Activated naive CD8-positive, alpha-beta T cell treated with anti-CD3 and anti-CD28 coated beads, Interleukin-2, amount 50 U/mL, for 24 hours (primary cell): ENCODE measurements at regions not wholly inside any gene's neighbourhood (a gene's known extent, or its start where the extent isn't known, plus 50 kb on each side); places are given as distances from the start of the nearest gene placed in this dataset.

Experiments
- ATAC-seq: fragments of 150-1000 bp; cut with Tn5 transposase; one replicate; pipeline ENCODE4 v1.10.0; 2021
- DNase-seq: peaks from one replicate; pipeline ENCODE4 v3.0.0; 2021
- H3K27ac Mint-ChIP-seq: one replicate; pipeline ENCODE4 v1.8.0; 2021; ENCODE audit warnings: mild to moderate bottlenecking, mixed read lengths
- H3K27me3 Mint-ChIP-seq: one replicate; pipeline ENCODE4 v1.8.0; 2021; ENCODE audit warnings: mixed read lengths
- H3K36me3 Mint-ChIP-seq: one replicate; pipeline ENCODE4 v1.8.0; 2021; ENCODE audit warnings: low read depth, mixed read lengths
- H3K4me1 Mint-ChIP-seq: one replicate; pipeline ENCODE4 v1.8.0; 2021; ENCODE audit warnings: mixed read lengths
- H3K4me3 Mint-ChIP-seq: one replicate; pipeline ENCODE4 v1.8.0; 2021; ENCODE audit warnings: mild to moderate bottlenecking, moderate library complexity, mixed read lengths
- H3K9me3 Mint-ChIP-seq: one replicate; pipeline ENCODE4 v1.8.0; 2021; ENCODE audit warnings: mixed read lengths

DNA sequence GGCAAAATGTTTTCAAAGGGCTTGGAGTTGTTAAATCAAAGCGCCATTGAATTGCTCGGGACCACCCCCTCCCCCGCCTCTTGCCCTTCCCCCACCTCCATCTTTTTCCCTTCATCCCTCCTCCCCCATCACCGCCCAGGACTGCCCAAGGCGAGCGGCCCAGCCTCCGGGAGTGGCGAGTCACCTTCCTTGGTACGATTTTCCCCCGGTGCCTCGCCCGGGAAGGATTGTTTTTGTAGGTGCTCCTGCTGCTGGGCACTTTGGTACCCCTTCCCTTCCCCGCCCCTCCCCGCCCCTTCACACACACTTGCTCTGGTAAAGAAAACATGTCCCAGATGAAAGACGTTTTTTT is 61.2 kb downstream of the TMEM174 start:
- ATAC-seq: no peak
- H3K4me3 Mint-ChIP-seq: no peak overlapping the region

DNA sequence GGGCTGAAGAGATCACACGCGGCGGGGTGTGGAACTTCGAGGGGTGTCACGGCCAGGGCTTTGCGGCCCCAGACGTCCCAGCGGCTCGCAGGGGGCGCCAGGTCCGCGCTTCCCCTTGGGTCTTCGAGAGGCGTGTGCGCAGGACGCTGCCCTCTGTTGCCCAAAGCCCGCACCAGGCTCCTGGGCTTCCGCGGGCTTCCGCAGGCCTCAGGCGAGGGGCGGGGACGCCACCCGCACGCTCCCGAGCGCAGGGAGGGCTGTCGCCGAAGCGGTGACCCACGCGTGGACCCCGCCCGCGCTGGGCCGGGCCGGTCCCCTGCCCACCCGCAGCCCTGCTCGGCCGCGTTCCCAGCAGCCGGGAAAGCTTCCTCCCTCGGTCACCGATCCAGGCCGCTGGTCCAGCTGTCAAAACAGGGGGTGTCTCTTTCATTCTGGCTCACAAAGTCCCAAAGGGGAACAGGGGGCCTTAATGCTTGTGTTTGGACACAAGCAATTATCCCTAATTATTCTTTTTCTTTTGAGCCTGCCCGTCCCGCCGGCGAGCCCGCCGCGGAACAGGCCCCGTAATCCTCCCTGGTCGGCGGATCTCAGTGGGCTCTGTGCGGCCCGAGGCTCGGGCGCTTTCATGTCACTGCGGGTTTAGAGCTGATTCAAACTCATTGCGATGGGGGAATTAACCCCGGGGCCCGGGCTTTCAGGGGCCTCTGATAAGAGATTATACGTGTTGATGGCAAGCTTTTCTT is 60.6 kb downstream of the TMEM174 start:
- peak; percentile 13 for DNase-seq
- Mint-ChIP-seq H3K27ac (no peak overlapping the region), H3K9me3 (no peaks in the 10 kb centered on the region), H3K4me3 (peak overlapping the region; percentile 59), H3K27me3 (peaks cover 74% of the 10 kb centered on the region), H3K4me1 (peaks cover 26% of the 10 kb centered on the region), H3K36me3 (no peaks in the 10 kb centered on the region)
- no peak for ATAC-seq

More for the DNA sequence above, 61.2 kb downstream of the TMEM174 start:
- Mint-ChIP-seq H3K27me3 (peaks cover 71% of the 10 kb centered on the region), H3K9me3 (no peaks in the 10 kb centered on the region), H3K36me3 (no peaks in the 10 kb centered on the region), H3K4me1 (peaks cover 26% of the 10 kb centered on the region), H3K27ac (no peak overlapping the region)
- no peak for DNase-seq

DNA sequence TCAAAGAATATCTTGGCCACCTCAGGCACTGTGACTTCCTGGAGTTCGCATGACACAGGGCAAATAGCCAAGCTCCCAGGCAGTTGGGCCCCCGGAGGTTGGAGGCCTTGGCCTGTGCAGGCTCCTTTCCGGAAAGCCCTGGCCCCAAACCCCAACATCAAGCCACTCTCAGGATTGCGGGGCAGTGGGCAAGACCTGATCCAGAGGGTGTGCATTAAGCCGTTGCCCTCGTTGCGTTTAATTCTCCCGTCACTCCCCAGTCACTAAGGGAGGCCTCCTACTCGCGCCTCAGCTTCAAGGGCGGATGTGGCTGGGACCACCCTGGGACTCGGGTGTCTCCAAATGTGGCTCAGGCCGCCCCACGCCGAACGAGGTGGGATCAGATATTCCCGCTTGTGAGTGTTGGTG is 60.1 kb downstream of the TMEM174 start:
- Mint-ChIP-seq H3K36me3 (no peaks in the 10 kb centered on the region), H3K9me3 (no peaks in the 10 kb centered on the region), H3K4me1 (peaks cover 26% of the 10 kb centered on the region), H3K27me3 (peaks cover 80% of the 10 kb centered on the region), H3K4me3 (peak overlapping the region; percentile 11), H3K27ac (no peak overlapping the region)
- DNase-seq: no peak
- no peak for ATAC-seq

DNA sequence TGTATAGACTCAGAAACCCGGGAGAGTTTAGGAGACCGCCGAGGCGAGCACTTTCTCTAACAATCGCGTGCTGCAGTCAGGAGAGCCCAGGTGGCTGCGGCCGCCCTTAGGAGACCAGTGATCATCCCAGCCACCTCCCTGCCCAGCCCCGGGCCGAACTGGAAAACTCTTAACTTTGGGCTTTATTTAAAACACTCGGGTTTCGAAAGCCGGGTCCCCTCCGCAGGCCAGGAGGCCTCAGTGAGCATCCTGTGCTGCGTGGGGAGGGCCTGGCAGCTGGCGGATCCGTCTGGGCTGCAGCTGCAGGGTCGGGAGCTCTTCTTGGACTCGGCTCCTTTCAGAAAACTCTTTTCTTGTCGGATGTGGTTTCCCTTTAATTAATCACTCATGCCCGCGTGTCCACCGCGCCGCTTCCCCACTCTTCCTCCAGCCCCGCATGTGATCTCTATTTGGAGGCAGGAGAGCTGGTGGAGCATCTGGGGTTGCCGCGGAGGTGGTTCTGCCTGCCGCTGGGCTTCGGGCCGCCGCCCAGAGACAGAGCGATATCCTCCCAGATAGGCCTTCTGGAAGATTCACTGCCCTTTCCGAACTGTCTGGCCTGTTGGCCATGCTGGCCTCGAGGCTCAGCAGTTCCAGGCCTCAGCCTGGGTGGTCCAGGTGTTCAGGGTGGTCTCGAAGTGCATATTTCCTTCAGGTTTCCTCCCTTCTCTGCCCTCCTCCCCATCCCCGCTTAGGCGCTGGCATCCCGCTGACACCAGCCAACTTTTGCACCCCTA is 59.5 kb downstream of the TMEM174 start:
- peak overlapping the region; percentile 32 for H3K4me3 Mint-ChIP-seq
- DNase-seq: no peak

DNA sequence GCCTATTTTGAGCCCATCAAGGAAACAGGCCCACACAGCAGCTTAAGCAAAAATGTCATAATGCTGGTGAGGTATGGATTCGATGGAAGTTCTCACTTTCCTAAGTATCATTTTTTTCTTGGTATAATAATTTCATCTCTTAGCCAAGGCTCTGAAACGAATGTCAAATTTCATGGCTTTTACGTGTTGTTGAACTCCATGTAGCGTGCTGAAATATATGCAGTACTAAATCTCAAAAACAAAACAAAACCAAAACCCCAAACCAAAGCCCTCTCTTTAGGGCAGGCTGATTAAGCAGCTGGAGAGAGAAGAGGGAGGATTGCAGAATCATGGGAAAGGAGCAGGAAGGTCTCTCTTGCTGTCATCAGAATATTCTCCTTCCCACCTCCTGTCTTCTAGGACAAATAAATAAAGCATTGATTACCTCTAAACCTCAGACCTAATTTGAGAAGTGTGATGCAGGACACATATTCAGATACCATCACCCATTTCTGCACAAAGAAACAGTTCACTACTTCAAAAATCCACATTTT is 58.3 kb downstream of the TMEM174 start:
- DNase-seq: no peak
- ATAC-seq: no peak
- no peaks in the 10 kb centered on the region for H3K9me3 Mint-ChIP-seq
- peaks cover 26% of the 10 kb centered on the region for H3K4me1 Mint-ChIP-seq
- no peaks in the 10 kb centered on the region for H3K36me3 Mint-ChIP-seq
- H3K27me3 Mint-ChIP-seq: peaks cover 83% of the 10 kb centered on the region
- no peak overlapping the region for H3K4me3 Mint-ChIP-seq
- no peak overlapping the region for H3K27ac Mint-ChIP-seq

More for the DNA sequence above, 59.5 kb downstream of the TMEM174 start:
- peaks cover 26% of the 10 kb centered on the region for H3K4me1 Mint-ChIP-seq
- no peak overlapping the region for H3K27ac Mint-ChIP-seq
- peak; percentile 8 for ATAC-seq
- H3K27me3 Mint-ChIP-seq: peaks cover 82% of the 10 kb centered on the region
- H3K36me3 Mint-ChIP-seq: no peaks in the 10 kb centered on the region
- H3K9me3 Mint-ChIP-seq: no peaks in the 10 kb centered on the region

DNA sequence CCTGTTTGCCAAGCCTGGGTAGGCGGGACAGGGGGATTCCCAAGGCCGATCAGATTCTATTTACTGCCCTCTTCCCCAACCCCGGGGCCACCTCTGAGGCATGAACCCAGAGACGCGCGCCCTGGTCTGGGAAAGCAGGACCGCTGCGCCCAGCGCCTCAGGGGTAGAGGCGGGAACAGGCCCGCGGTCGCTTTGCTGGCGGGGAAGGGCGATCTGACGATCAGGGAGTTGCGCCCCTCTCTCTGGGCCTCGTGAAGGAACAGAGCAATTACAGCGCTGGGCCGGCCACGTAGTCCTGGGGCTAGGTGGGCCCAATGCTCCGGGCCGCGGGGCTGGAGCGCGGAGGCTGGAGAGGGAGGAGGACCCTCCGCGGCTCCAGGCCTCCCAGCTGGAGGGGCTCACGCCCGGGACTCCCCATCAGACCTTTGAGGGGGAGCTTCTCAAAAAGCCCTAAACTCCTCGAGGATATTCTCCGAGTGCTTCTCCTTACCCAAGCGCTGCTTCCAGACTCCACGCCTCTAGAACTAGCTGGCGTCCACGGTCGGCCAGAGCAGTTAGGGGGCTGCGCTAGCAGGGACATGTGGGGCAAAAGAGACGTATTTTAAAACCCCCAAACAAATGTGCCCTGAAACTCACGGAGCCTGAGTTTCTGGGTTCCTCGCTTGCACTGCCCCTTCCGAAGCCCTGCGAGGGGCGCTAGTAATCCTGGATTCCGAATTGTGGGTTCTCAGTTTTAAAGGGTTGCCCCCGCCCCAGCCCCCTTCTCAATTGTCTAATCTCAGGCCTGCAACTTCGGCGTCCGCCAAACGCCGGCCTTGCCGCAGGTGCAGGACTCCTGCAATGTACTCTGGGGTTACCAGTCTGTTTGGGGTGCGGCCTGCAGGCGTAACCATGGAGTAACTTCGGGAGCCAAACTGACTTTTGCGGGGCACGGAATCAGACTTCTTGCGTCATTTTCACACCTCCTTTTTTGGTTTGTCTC is 57.6 kb downstream of the TMEM174 start:
- H3K9me3 Mint-ChIP-seq: no peaks in the 10 kb centered on the region
- DNase-seq (no peak), ATAC-seq (no peak)
- no peak overlapping the region for H3K4me3 Mint-ChIP-seq
- no peaks in the 10 kb centered on the region for H3K36me3 Mint-ChIP-seq
- H3K4me1 Mint-ChIP-seq: peaks cover 26% of the 10 kb centered on the region
- no peak overlapping the region for H3K27ac Mint-ChIP-seq
- peaks cover 83% of the 10 kb centered on the region for H3K27me3 Mint-ChIP-seq

DNA sequence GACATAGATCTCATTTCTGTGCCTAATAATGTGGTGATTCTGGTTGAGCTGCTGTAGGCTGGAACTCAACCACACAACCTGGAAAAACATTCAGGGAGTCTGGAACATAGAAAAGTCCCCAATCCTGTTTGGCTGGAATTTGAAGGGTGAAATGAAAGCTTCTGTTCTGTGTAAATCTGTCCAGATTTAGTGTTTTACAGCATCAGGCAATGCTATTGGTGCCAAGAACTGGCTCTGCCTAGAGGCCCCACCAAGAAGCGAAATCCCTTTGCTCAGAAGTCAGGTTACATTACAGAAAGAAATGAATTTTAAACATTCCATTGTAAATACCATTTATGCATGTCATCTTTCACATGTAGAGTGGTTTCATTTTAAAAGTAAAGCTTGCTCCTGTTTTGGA is 56.3 kb downstream of the TMEM174 start:
- no peak for ATAC-seq
- no peaks in the 10 kb centered on the region for H3K36me3 Mint-ChIP-seq
- no peak for DNase-seq
- no peak overlapping the region for H3K4me3 Mint-ChIP-seq
- H3K27me3 Mint-ChIP-seq: peaks cover 80% of the 10 kb centered on the region
- no peak overlapping the region for H3K27ac Mint-ChIP-seq
- no peaks in the 10 kb centered on the region for H3K9me3 Mint-ChIP-seq
- peaks cover 24% of the 10 kb centered on the region for H3K4me1 Mint-ChIP-seq

DNA sequence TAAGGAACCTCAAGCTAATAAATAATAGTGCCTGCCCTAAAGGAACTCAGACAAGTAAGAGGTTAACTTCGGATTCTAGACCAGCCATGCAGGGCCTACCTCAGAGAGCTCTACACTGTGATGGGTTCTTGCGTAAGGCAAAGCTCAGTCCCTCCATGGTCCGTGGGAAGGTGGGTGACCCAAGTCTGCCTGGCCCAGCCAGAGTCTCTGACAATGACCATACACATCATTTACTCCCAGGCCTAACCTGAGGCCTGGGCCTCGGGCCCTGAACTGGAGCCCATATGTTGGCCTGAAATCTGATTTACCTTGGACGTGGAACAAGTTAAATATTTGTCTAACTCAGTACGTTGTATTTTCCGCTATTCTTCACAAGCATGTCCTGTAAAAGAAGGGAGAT is 55.1 kb downstream of the TMEM174 start:
- no peak for ATAC-seq
- Mint-ChIP-seq H3K27ac (no peak overlapping the region), H3K4me3 (no peak overlapping the region), H3K4me1 (peaks cover 16% of the 10 kb centered on the region), H3K36me3 (no peaks in the 10 kb centered on the region), H3K27me3 (peaks cover 78% of the 10 kb centered on the region), H3K9me3 (no peaks in the 10 kb centered on the region)
- DNase-seq: no peak
